ENCODE measurements at regions not wholly inside any gene's neighbourhood (a gene's known extent, or its start where the extent isn't known, plus 50 kb on each side); places are given as distances from the start of the nearest gene placed in this dataset.

- POLR2A ChIA-PET, result no interaction called here
- peak; percentile 91 for DNase-seq (ENCODE audit: extremely low spot score)
- CTCF ChIA-PET, result no interaction called here
- no peak for TF ChIP-seq CTCF (IDR thresholded peaks at IDR 0.05; ENCODE audit: control extremely low read depth, extremely low read depth, low read depth, missing control alignments)
These were observed 159.8 kb upstream of the CHRNA7 start, which contains the start of gene OTUD7A for GRCh38 chr15:31870328-31871165. TSS of gene OTUD7A (minus strand) at chr15:31870673.

- POLR2A ChIA-PET, result no interaction called here
- TF ChIP-seq CTCF (IDR thresholded peaks at IDR 0.05; ENCODE audit: control extremely low read depth, extremely low read depth, low read depth, missing control alignments), result no peak
- CTCF ChIA-PET, result no interaction called here
- DNase-seq (ENCODE audit: extremely low spot score), result no peak
These were observed 159.0 kb upstream of the CHRNA7 start for GRCh38 chr15:31871166-31871886.

GRCh38 chr15:31871887-31872281 lies 158.4 kb upstream of the CHRNA7 start:
- TF ChIP-seq CTCF (IDR thresholded peaks at IDR 0.05; ENCODE audit: control extremely low read depth, extremely low read depth, low read depth, missing control alignments), result no peak
- no peak for DNase-seq (ENCODE audit: extremely low spot score)
- ChIA-PET CTCF (no interaction called here), POLR2A (no interaction called here)

GRCh38 chr15:31887246-31887645 lies 143.1 kb upstream of the CHRNA7 start:
- POLR2A ChIA-PET, result no interaction called here
- no peak for TF ChIP-seq CTCF (IDR thresholded peaks at IDR 0.05; ENCODE audit: control extremely low read depth, extremely low read depth, low read depth, missing control alignments)
- no peak for DNase-seq (ENCODE audit: extremely low spot score)
- CTCF ChIA-PET, result no interaction called here

GRCh38 chr15:31892513-31892912 lies 137.8 kb upstream of the CHRNA7 start:
- POLR2A ChIA-PET, result no interaction called here
- CTCF ChIA-PET, result no interaction called here
- no peak for TF ChIP-seq CTCF (IDR thresholded peaks at IDR 0.05; ENCODE audit: control extremely low read depth, extremely low read depth, low read depth, missing control alignments)
- DNase-seq (ENCODE audit: extremely low spot score), result no peak

GRCh38 chr15:31893780-31894179 lies 136.5 kb upstream of the CHRNA7 start:
- CTCF ChIA-PET, result no interaction called here
- no peak for TF ChIP-seq CTCF (IDR thresholded peaks at IDR 0.05; ENCODE audit: control extremely low read depth, extremely low read depth, low read depth, missing control alignments)
- DNase-seq (ENCODE audit: extremely low spot score), result no peak
- POLR2A ChIA-PET, result no interaction called here

Data from GM10248 (cell line).